Loucy (cell line): ENCODE measurements at regions not wholly inside any gene's neighbourhood (a gene's known extent, or its start where the extent isn't known, plus 50 kb on each side); places are given as distances from the start of the nearest gene placed in this dataset.

ENCODE experiments used
- EZH2phosphoT487 ChIP-seq: fragments of 200-600 bp; IDR thresholded peaks from 2 replicates; pipeline ENCODE4 v1.6.1; 2018; ENCODE audit warnings: antibody characterized with exemption, mild to moderate bottlenecking, moderate library complexity, borderline replicate concordance
- TF ChIP-seq, protein P1 (sequence below): fragments of 200-600 bp; sonication (generic); conservative IDR thresholded peaks from 2 replicates; pipeline ENCODE4 v1.5.1; 2014; ENCODE audit warnings: mild to moderate bottlenecking, antibody characterized with exemption, low read length

DNA sequence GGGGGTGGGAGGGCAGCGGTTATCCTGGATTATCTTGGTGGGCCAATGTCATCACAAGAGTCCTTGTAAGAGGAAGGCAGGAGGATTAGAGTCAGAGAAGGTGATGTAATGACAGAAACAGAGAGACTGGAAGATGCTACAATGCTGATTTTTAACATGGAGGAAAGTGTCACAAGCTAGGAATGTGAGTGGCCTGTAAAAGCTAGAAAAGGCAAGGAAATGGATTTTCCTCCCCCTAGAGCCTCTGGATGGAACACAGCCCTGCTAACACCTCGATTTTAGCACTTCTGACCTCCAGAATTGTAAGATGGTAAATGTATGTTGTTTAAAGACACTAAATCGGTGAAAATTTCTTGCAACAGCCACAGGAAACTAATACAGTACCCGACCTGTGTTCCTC, 109.3 kb downstream of the MN1 start:
- TF ChIP-seq, protein P1, sequence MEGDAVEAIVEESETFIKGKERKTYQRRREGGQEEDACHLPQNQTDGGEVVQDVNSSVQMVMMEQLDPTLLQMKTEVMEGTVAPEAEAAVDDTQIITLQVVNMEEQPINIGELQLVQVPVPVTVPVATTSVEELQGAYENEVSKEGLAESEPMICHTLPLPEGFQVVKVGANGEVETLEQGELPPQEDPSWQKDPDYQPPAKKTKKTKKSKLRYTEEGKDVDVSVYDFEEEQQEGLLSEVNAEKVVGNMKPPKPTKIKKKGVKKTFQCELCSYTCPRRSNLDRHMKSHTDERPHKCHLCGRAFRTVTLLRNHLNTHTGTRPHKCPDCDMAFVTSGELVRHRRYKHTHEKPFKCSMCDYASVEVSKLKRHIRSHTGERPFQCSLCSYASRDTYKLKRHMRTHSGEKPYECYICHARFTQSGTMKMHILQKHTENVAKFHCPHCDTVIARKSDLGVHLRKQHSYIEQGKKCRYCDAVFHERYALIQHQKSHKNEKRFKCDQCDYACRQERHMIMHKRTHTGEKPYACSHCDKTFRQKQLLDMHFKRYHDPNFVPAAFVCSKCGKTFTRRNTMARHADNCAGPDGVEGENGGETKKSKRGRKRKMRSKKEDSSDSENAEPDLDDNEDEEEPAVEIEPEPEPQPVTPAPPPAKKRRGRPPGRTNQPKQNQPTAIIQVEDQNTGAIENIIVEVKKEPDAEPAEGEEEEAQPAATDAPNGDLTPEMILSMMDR, result no peak
- no peak for TF ChIP-seq EZH2phosphoT487
